ENCODE measurements at regions not wholly inside any gene's neighbourhood (a gene's known extent, or its start where the extent isn't known, plus 50 kb on each side); places are given as distances from the start of the nearest gene placed in this dataset.

DNA sequence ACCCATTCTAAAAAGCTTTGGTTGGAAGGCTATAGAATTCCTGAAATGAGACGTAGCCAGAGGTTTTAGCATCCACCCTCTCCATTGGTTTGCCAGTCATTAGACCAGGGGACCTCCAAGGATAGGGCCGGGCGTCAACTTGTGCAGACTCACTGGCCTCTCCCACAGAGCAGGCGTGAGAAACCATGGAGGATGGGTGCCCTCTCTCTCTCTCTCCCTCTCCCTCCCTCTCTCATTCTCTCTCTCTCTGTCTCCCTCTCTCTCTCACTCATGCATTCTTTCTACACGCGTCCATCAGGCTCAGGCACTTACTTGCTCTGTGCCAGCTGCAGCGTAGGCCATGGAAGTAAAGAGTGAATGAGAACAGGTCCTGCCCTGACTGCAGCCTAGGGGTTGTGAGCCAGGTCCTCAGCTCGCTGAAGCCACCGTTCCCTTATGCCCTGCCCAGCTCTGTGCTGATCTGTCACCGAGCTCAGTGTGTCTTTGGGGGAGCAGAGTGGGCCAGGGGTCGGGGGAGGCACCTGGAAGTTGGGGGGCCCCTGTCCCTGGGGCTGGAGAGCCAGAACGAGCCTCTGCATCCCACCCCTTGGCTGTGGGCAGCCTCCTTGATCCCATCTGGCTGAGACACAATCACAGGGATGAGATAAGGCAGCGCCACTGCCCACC is 304.4 kb upstream of the HS6ST1 start:
- no peak for DNase-seq
- TF ChIP-seq, protein P1, sequence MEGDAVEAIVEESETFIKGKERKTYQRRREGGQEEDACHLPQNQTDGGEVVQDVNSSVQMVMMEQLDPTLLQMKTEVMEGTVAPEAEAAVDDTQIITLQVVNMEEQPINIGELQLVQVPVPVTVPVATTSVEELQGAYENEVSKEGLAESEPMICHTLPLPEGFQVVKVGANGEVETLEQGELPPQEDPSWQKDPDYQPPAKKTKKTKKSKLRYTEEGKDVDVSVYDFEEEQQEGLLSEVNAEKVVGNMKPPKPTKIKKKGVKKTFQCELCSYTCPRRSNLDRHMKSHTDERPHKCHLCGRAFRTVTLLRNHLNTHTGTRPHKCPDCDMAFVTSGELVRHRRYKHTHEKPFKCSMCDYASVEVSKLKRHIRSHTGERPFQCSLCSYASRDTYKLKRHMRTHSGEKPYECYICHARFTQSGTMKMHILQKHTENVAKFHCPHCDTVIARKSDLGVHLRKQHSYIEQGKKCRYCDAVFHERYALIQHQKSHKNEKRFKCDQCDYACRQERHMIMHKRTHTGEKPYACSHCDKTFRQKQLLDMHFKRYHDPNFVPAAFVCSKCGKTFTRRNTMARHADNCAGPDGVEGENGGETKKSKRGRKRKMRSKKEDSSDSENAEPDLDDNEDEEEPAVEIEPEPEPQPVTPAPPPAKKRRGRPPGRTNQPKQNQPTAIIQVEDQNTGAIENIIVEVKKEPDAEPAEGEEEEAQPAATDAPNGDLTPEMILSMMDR (IDR thresholded peaks at IDR 0.05; ENCODE audit: borderline replicate concordance): no peak
- no peaks in the 10 kb centered on the region for H3K9me3 ChIP-seq (replicated peaks)
- no peak overlapping the region for H3K27ac ChIP-seq (replicated peaks)
- no peaks in the 10 kb centered on the region for H3K4me1 ChIP-seq
- intact Hi-C loops (cut with micrococcal nuclease): no loop called here
- H3K27me3 ChIP-seq (ENCODE audit: low read depth): peaks cover 2% of the 10 kb centered on the region
- H3K4me3 ChIP-seq: no peak overlapping the region
- no peaks in the 10 kb centered on the region for H3K36me3 ChIP-seq

DNA sequence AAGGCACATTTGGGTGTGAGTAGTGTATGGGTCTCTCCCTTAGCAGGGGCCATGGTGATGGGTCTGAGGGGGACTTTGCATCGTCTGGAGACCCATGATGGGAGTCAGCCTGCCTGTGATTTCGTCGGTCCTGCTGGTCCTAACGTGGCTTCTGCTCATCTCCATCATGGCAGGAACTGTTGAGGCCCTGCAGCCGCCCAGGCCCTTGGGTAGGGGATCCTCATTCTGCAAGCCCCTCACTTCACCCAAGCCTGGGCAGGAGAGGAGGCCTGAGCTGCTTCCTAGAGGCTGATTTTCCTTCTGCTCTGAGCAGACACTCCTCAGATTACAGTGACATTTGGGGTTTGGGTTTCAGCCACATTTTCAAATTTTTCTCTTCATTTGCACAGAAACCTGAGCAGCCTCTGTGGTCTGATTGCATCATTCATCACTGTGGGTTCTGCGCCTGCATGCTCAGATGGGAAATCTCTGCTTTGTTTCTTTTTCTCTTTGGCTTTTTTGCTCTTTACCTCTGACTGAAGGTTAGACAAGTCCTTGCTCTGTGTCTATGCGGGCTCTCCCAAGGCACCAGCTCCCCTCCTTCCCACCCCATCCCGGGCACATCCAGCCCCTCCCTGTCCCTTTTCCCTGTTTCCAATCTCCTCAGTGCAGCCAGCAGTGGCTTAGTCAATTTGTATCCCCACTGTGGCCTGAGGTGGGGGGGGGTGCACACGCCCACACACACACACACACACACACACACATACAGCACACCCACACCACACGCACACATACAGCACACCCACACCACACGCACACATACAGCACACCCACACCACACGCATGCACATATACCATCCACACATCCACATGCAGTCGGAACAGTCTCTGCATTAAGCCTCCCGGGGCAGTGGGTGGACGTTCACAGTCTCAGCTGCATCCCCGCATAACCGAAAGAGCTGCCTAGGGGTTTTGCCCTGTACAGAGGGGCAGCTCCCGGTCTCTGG is 305.4 kb upstream of the HS6ST1 start:
- no peak for DNase-seq
- Histone ChIP-seq H3K27ac (replicated peaks) (no peak overlapping the region), H3K27me3 (ENCODE audit: low read depth) (peaks cover 2% of the 10 kb centered on the region), H3K4me1 (no peaks in the 10 kb centered on the region), H3K36me3 (no peaks in the 10 kb centered on the region), H3K9me3 (replicated peaks) (no peaks in the 10 kb centered on the region), H3K4me3 (no peak overlapping the region)
- intact Hi-C loops (cut with micrococcal nuclease): no loop called here
- TF ChIP-seq, protein P1 (IDR thresholded peaks at IDR 0.05; ENCODE audit: borderline replicate concordance): no peak

DNA sequence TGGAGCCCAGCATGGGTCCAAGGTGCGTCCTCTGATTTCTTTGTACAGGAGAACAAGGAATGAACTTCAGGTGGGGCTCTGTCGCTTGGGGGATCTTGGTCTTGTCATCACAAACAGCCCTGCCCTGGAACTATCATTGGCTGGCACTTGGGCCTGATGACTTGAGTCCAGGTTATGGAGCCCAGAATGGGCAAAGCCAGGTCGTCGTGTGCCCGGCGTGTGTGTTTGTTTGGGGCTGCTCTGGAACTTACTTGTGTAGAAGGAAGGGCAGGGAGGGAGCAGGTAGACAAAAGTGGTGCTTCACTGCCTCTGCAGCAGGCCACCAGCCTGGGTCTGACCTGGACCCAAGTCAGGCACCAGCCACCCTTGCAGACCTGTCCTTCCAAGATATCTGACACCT is 306.3 kb upstream of the HS6ST1 start:
- Histone ChIP-seq H3K36me3 (no peaks in the 10 kb centered on the region), H3K4me1 (no peaks in the 10 kb centered on the region), H3K4me3 (no peak overlapping the region), H3K27ac (replicated peaks) (no peak overlapping the region), H3K9me3 (replicated peaks) (no peaks in the 10 kb centered on the region), H3K27me3 (ENCODE audit: low read depth) (peaks cover 2% of the 10 kb centered on the region)
- intact Hi-C loops (cut with micrococcal nuclease): no loop called here
- DNase-seq: no peak
- TF ChIP-seq, protein P1 (IDR thresholded peaks at IDR 0.05; ENCODE audit: borderline replicate concordance): no peak

DNA sequence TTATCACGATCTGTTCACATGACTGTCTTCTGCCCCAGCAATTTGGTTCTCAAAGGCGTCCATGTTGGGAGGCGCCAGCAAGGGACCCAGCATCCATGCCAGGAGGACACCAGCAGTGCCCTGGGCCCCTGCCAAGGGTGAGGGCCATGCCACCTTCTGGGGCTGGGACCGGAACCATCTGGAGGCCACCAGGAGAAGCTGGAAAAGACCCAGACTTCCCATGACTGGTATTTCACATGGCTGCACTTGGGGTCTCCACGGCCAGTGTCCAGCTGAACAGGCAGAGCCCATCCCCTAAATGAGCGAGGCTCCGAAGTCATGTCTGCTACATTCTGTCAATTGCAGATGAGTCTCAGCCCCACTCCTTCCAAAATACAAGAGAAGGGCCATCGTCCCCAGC is 306.8 kb upstream of the HS6ST1 start:
- intact Hi-C loops (cut with micrococcal nuclease): no loop called here
- H3K27me3 ChIP-seq (ENCODE audit: low read depth): peaks cover 2% of the 10 kb centered on the region
- DNase-seq: no peak
- TF ChIP-seq, protein P1 (IDR thresholded peaks at IDR 0.05; ENCODE audit: borderline replicate concordance): no peak
- H3K27ac ChIP-seq (replicated peaks): no peak overlapping the region
- no peaks in the 10 kb centered on the region for H3K36me3 ChIP-seq
- no peak overlapping the region for H3K4me3 ChIP-seq
- no peaks in the 10 kb centered on the region for H3K4me1 ChIP-seq
- H3K9me3 ChIP-seq (replicated peaks): no peaks in the 10 kb centered on the region

DNA sequence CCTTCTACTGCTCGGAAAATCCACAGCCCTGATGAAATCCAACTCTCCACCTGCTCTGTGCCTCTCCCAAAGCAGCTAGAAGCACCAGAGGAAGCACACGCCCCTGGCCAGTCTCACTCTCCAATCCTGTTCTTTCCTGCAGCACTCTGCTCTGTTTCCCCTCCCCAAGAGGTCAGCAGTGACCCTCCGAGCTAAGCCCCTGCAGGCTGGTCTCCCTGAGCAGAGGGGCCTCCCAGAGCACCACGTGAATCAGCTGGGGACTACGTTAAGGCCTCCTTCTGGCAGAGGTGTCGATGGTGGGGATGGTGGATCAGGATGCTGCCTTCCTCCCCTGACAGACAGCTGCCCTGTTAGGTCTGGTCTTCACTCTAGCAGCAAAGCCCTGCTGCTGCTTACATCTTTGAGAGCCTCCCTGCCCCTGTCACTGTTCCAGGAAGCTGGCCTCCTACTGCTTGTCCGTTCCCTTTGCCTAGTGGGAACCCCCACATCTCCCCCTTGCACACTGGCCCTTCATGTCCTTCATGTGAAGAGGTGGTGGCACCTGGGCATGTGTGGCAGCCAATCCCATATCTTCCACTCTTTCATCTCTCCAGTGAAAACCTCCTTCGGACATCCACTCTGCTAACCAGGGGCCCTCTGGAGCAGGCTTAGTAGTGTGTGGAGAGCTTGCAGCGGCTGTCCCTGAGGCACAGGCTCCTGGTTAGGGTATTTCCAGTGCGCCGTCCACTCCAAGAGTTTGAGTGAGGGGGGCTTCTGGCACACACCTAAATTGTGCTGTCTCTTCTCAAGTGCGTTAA is 307.5 kb upstream of the HS6ST1 start:
- no peaks in the 10 kb centered on the region for H3K9me3 ChIP-seq (replicated peaks)
- no peak overlapping the region for H3K4me3 ChIP-seq
- no peak for DNase-seq
- intact Hi-C loops (cut with micrococcal nuclease): no loop called here
- H3K4me1 ChIP-seq: no peaks in the 10 kb centered on the region
- peaks cover 2% of the 10 kb centered on the region for H3K27me3 ChIP-seq (ENCODE audit: low read depth)
- no peak overlapping the region for H3K27ac ChIP-seq (replicated peaks)
- TF ChIP-seq, protein P1 (IDR thresholded peaks at IDR 0.05; ENCODE audit: borderline replicate concordance): no peak
- H3K36me3 ChIP-seq: no peaks in the 10 kb centered on the region

Measured in left ventricle myocardium inferior (tissue), 1 donor.